Ishikawa (cell line): ENCODE measurements at regions not wholly inside any gene's neighbourhood (a gene's known extent, or its start where the extent isn't known, plus 50 kb on each side); places are given as distances from the start of the nearest gene placed in this dataset.
"Not testable (repeated sequence)": the region's sequence is repeated elsewhere in the genome, so short reads cannot be mapped to it uniquely, and the experiment has no call there.

Experiments used
- EP300 ChIP-seq: IDR thresholded peaks from 2 replicates; pipeline ENCODE4 v1.6.1; 2012; ENCODE audit warnings: borderline replicate concordance
- NFIC ChIP-seq: IDR thresholded peaks from 2 replicates; pipeline ENCODE4 v1.6.1; 2012
- TAF1 ChIP-seq: IDR thresholded peaks from 2 replicates; pipeline ENCODE4 v1.6.1; 2012; ENCODE audit warnings: low read depth, mild to moderate bottlenecking
- TEAD4 ChIP-seq: IDR thresholded peaks from 2 replicates; pipeline ENCODE4 v1.6.1; 2012
- YY1 ChIP-seq: IDR thresholded peaks from 2 replicates; pipeline ENCODE4 v1.6.1; 2012; ENCODE audit warnings: low read depth
- TF ChIP-seq, protein P1 (sequence below): IDR thresholded peaks from 2 replicates; pipeline ENCODE4 v1.6.1; 2012
- TF ChIP-seq, protein P2 (sequence below): IDR thresholded peaks from 2 replicates; pipeline ENCODE4 v1.6.1; 2012; ENCODE audit warnings: low read depth, mild to moderate bottlenecking

DNA sequence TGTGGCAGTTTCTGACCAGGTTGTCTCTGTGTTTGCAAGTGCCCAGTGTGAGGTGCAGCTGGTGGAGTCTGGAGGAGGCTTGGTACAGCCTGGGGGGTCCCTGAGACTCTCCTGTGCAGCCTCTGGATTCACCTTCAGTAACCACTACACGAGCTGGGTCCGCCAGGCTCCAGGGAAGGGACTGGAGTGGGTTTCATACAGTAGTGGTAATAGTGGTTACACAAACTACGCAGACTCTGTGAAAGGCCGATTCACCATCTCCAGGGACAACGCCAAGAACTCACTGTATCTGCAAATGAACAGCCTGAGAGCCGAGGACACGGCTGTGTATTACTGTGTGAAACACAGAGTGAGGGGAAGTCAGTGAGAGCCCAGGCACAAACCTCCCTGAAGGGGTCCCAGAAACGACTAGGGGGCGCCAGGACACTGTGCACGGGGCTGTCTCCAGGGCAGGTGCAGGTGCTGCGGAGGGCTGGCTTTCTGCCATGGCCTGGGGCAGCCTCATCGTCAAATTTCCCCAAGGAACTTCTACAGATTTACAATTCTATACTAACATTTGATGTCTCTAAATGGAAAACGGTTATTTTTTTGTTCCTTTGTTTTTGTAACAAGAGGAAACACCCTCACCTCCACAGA lies 187.0 kb upstream of the TP53TG3D start:
- TF ChIP-seq EP300, YY1, TEAD4, TAF1, NFIC: not testable (repeated sequence)
- TF ChIP-seq, protein P1, sequence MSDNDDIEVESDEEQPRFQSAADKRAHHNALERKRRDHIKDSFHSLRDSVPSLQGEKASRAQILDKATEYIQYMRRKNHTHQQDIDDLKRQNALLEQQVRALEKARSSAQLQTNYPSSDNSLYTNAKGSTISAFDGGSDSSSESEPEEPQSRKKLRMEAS: not testable (repeated sequence)
- TF ChIP-seq, protein P2, sequence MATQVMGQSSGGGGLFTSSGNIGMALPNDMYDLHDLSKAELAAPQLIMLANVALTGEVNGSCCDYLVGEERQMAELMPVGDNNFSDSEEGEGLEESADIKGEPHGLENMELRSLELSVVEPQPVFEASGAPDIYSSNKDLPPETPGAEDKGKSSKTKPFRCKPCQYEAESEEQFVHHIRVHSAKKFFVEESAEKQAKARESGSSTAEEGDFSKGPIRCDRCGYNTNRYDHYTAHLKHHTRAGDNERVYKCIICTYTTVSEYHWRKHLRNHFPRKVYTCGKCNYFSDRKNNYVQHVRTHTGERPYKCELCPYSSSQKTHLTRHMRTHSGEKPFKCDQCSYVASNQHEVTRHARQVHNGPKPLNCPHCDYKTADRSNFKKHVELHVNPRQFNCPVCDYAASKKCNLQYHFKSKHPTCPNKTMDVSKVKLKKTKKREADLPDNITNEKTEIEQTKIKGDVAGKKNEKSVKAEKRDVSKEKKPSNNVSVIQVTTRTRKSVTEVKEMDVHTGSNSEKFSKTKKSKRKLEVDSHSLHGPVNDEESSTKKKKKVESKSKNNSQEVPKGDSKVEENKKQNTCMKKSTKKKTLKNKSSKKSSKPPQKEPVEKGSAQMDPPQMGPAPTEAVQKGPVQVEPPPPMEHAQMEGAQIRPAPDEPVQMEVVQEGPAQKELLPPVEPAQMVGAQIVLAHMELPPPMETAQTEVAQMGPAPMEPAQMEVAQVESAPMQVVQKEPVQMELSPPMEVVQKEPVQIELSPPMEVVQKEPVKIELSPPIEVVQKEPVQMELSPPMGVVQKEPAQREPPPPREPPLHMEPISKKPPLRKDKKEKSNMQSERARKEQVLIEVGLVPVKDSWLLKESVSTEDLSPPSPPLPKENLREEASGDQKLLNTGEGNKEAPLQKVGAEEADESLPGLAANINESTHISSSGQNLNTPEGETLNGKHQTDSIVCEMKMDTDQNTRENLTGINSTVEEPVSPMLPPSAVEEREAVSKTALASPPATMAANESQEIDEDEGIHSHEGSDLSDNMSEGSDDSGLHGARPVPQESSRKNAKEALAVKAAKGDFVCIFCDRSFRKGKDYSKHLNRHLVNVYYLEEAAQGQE: not testable (repeated sequence)
